Hippocampal formation (tissue), 2 donors: ENCODE measurements at regions not wholly inside any gene's neighbourhood (a gene's known extent, or its start where the extent isn't known, plus 50 kb on each side); places are given as distances from the start of the nearest gene placed in this dataset.

Experiments used
- DNase-seq, 2 donors: peaks; one replicate each; lab custom pipeline; 2025; lab: John Stamatoyannopoulos, UW

DNA sequence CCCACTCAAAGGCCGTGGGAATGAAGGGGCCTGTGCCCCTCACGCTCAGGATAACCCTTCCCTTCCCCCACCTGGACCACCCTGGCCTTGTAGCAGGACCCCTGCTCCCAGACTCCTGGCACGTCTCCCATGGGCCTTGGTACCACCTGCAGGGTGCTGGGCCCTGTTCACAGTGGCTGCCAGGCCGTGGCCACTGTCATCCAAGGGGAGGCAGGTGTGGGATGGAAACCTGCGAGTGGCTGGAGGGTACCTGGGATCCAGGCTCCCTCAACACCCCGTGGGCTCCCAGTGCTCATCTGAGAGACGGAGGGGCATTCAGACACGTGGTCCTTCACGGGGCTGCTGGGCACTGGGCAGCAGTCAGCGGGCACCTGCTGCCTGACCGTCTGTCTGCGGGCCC, 75.6 kb upstream of the CIBAR2 start:
- no peak for DNase-seq

DNA sequence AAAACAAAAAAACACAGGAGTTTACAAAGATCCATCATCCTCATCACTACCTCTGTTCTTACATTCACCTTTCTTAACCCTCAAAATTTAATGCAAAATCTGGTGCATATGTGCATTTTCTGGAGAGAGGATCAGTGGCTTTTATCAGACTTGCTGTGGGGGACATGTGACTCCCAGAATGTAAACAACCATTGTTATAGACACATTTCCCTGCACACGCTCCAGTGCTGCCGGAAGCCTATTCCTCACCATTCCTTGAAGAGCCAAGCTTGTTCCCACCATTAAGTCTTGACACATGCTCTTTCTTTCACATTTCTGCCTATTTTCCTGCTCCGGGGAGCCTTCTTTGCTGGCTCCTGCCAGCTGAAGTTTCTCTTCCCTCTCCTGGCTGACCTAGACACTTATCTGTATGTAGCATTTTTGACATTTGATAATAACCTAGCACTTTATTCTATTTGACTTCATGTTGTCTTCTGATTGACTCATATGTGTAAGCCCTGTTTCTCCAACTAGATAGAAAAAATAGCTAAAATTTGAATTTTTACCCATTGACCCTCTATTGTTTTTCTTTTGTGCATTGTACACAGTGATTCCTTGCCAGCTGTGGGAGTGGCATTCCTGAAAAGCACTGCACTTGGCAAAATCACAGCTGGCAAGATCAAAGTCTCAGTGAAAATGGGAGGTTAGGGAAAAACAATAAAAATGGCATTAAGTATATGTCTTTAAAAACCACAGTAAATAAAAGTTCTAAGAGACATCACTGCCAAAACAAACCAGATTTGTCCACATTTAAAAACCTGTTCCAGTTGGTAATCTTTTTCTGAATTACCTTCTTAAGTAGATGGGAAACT, 76.8 kb upstream of the CIBAR2 start:
- DNase-seq, result no peak

DNA sequence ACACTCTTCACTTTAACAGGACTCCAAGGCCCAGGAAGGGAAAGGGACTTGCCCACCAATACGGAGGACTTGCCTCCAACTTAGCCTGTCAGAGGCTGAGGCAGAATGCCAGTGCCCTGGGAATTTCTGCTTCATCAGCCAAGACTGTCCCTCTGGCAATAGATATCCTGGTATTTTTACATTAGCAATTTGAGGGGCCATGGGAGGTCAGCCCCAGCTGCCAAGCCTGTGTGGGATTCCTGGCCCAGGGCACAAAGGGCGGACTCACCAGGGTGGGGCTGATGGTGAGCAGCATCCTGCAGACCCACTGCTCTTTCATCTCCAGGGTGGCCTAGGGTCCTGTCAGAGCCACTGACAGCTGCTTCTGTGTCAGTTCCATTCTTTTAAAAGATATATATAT, 78.3 kb upstream of the CIBAR2 start:
- DNase-seq, result no peak

DNA sequence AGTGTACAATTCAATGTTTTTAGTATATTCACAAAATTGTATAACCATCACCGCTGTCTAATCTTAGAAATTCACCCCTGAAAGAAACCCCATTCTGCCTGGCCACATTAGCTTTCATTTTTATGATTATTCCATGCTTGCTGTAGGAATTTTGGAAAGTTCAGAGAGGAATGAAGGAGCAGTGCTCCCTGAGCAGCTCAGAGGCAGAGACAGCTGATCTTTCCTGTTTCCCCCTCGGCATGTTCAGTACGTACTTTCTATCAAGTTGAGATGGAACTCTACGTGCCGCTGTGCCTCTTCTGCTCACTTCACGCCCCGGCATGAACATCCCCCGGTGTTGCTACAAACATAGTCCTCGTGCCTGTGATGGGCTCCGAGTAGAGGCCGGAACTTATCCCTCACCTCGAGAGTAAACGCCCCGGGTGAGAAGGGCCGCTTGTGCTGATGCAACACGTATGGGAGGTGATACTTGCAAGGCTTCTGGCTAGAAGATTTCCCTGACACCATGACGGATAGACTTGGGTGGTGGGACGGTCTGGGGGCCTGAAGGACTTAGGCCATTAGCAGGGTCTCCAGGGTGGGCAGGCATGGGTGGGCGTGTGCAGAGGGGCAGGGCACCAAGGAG, 79.2 kb upstream of the CIBAR2 start:
- no peak for DNase-seq

DNA sequence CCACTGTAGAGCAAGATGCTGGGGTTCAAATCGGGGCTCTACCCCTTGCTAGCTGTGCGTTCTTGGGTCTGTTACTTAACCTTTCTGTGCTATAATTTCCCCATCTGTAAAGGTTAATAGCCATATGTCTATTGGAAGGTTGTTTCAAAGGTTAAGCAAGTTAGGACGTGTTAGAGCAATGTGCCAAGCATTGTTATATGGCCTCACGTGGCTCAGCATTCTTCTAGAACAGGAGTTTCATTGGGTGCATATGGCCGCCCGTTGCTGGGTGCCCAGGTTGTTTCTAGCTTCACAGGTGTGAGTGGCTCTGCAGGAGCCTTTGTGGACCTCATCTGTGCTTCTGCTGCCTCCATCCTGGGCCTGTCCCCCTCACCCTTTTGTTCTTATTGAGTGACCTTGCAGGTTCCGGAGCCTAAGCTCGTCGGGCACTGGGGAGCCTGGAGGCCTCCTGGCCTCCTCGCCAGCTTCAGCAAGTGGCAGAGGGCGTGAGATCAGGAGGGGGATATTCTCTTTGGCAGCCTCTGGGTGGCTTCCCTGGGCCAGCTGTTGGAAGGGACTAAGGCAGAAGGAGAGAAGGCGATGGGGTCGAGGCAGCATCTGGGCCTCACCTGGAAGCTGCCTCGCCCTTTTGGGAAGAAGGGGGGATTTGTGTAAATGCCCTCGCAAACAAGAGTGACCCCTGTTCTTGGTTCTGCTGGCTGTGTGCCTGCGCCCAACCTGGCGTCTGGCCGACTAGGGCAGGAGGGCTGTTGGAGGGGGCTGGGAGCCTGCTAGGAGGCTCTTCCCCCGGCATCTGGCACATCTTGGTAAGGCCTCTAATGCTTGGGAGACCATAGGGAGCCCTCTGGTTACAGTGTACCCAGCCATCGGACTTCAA, 80.2 kb upstream of the CIBAR2 start:
- DNase-seq, result no peak

DNA sequence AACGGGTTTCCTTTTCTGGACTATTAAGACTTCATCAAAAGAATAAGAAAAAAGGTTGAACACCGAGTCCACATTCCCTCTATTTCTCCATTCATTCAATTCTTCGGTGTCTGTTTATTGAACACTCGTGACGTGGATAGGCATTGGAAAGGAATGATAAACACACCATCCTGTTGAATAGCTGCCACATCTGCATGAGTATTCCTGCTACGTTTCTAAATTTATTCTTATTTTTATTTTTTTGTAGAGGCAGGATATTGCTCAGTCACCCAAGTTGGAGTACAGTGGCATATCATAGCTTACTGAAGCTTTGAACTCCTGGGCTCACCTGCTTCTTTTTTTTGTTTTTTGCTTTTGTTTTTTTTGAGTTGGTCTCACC, 80.8 kb upstream of the CIBAR2 start:
- no peak for DNase-seq

DNA sequence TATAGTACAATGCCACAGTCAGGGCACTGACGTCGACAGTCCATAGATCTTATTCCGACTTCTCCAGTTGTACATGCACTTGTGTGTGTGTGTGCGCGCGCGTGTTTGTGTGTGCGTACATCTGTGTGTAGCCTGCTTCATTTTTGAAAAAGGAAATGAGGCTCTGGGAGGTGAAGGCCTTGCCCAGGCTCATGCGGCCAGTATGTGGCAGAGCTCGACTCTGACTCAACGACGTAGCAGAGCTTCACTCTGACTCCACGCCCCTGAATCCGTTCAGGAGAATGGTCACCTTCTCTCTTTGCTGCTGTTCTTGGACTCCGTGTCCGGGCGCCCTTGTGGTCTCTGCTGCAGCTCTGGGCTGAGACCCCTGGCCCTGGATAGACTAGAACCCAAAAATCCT, 81.6 kb upstream of the CIBAR2 start:
- DNase-seq, result no peak

DNA sequence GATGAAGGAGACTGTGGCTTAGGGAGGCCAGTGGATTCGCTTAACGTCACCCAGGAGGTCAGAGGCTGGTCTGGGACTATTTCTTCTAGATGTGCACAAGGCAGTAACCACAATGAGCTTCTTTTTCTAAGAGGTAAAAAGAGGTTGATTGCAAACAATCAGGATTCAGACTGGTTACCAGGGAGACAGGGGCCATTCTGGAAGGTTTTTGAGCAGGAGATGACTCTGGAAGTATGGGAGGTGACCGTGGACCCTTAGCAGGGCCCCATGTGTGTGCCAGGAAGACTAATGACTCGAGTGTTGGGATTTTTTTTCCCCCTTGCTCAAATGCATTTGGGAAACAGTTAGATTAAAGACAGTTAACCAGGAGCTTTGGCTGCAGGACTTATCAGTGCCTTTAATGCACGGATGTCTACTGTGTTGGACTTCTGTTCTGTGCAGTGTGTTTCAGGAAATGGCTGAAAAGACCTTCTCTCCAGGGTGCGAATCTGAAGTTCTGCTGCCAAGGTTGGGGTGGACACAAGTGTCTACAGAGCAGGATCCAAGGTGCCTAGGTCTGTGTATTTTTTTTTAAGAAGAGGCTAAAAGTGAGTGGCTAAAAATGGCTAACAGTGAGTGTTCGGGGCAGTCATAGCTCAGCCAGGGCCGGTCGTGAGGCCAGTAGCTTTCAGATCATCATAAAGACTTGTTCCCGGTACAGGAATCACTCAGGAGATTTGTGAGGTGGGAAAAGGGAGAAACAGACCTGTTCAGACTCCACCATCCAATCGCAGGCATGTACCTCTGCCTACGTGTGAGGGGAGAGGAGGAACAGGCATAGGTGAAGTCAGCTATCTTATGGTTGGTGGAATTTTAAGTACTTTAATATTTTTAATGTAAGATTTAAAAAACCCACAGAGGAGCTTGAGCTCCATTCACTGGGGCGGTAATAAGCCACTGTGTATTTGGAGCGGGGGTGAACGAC, 82.3 kb upstream of the CIBAR2 start:
- no peak for DNase-seq

DNA sequence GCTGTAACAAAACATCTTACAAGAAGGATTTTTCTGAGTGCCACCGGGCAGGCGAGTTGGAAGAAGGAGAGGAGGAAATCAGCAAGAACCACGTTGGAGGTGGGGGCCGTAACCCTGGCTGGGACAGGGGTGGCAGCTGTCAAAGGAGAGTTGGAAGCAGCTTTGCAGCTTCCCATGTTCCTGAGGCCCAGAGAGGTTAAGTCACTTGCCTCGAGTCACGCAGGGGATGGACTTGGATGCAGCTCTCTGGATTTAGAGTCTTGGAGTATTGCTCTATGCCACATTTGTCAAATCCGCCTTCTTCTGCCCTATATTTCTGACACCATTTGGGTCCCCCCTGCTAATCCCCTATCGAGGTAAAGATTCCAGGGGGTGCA, 83.0 kb upstream of the CIBAR2 start:
- DNase-seq, result no peak

DNA sequence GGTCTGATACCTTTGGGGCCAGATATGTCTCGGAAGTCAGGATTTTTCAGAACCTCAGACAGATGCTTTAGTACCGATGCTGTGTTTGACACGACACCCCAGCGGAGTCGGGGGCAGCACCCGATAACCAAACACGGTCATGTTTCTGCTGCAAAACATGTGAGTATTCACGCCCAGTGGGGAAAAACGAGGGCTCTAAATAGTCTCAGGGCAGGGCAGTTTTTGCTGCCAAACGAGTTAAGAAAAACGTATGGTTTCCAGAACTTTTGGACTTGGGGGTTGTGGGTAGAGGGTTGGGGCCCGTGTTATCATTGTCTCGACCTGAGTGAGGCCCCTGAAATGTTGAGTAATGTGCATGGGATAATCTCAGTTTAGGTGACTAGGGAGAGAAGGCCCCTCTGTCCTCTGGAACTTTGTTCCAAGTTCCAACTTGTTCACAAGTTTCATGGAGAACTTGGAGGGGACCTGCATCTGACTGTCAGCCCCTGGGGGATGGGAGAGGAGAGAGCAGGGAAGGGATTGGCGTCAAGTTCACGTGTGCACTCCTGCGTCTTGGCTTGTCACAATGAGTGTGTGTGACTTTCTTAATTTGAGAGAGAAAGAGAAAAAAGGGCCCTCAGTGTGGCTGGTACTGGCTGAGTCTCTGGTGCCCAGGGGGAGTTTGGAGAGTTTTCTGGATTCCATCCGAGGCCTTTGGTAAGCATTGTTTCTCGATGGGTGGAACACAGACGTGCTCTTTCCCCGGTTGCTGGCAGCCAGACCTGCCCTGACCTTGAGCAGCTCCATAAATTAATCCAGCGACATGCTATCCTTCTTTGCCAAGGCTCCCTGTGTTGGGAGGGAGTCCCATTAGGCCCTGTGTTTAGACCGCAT, 83.9 kb upstream of the CIBAR2 start:
- no peak for DNase-seq

DNA sequence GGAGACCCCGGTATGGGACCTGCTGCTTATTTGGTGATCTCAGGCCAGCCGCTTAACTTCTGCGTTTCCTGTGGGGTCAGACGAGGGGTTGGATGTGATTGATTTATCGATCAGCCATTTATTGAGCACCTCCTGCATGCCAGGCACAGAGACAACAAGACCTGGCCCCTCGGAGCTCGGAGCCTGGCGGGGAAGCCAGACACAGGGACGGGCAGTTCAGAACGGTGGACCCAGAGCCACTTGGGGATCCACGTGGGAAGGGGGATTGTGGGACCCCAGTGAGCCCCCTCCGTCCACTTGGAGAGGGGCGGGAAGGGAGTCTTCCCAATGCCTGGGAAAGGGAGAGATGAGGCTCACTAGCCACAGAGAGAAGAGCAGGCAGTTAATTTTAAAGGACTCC, 84.7 kb upstream of the CIBAR2 start:
- no peak for DNase-seq

DNA sequence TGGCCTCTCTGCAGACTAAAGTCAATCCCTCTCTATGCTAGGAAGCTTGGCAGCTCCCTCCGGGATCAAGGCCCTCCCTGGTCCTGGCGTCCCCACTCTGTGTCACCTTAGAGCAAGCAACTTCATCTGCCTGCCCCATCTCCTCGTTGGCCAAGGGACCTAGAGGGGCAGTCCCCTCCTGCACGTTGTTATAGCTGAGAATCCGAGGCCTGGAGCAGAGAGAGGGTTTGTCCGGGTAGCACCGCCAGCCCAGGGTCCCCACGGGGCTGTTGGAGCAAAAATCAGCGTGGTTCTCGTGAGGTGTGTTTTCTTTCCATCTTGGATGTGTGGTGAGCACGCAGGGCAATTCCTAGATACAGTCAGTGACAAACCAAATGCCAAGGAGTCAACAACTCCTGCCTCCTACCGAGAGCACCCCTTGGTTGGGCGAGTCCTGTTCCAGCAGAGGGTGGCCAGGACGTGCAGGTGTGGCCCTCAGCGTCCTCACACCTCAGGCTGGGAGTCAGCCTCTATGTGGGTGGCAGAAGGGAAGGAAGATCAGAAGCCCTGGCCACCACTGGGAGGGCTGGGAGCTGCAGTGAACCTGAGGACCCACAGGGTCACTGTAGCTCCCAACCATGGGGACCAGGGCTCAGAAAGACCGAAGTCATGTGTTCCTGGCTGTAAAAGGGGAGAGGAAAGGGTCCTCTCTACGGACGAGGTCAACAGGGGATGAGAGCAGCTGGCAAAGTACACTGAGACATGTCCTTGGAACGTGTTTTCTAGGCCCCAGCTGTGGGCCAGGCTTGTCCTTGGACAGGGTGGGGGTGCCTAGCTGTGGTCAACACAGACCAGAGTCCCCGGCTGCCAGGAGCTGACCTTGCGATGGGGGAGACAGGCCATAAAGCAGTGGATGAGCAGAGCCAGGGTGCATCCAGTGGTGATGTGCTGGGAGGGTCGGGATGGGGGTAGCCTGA, 85.6 kb upstream of the CIBAR2 start:
- DNase-seq, result no peak

DNA sequence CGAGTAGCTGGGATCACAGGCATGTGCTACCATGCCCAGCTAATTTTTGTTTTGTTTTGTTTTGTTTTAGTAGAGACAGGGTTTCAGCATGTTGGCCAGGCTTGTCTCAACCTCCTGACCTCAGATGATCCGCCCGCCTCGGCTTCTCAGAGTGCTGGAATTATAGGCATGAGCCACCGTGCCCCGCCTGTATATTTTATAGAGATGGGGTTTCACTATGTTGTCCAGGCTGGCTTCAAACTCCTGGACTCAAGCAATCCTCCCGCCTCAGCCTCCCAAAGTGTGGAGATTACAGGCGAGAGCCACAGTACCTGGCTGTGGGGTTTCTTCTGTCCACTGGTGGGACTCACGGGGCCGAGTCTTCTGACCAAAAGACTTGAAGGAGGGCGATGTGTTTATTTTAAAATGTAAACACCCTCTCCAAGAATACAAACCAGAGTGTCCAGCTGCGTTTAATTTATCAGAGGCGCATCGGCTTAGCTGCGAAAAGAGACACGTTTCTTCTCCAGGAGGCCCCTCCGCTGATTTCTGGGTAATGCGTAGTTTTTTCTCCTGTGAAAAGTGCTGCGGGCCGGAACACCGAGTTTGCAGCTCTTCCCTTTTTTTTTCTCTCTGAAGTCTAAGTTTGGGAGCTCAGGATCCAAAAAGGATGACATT, 86.9 kb upstream of the CIBAR2 start:
- no peak for DNase-seq

DNA sequence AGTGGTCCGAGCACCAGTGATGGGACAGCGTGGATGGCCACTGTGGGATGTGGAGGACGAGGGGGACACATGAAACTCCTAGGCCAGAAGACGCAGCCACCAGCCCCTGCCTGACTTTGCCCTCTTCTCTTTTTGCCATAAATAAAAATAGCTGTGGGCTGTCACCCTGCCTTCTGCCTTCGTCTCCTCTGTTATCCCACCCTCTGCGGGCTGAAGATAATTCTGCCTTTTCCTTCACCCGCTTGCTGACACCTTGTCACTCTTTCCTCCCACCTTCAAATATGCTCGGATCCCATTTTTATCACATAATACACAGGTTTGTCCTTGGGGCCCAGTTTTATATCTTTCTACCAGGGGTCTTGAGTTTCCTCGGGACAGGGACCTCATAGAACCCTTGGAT, 87.6 kb upstream of the CIBAR2 start:
- no peak for DNase-seq

DNA sequence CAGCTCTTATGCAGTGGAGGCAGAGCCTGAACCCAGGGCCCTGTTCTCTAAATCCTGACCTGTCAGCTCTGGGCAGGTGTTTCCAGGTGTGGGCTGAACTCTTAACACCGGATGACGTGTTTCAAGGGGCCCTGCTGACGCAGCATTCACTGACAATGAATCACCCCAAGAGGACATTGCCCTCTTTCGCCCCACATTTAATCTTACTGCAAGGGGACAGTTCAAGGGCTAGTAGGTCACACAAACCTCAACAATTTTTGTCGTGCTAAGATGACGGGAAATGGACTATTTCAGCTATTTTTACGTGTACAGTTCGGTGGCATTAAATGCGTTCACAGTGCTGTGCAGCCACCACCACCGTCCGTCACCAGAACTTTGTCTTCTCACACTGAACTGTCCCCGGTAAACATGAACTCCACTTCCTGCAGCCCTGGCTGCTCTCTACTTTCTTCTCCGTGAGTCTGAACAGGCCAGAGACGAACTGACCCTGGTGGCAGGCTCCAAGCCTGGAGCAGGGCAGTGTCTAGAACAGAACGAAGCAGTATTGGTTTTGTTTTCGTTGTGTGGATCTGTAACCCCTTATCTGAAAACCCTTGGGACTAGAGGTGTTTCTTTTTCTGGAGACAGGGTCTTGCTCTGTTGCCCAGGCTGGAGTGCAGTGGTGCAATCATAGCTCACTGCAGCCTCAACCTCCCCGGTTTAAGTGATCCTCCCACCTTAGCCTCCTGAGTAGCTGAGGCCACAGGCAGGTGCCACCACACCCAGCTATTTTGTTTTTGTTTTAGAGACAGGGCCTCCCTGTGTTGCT, 88.4 kb upstream of the CIBAR2 start:
- DNase-seq, result no peak

DNA sequence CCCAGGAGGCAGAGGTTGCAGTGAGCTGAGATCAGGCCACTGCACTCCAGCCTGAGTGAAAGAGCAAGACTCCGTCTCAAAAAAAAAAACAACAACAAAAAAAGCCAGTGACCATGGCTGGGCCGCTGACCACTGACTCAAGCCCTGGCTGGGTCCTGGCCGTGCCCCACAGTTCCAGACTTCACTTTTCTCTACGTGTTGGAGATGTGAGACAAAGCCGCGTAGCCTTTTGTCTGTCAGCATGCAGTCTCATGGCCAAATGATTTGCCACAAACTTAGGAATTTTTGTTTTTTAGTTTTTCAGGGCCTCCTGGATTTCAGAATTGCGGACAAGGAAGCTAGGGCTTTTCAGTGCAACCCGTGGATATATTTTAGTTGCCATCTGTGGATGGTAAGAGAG, 89.3 kb upstream of the CIBAR2 start:
- no peak for DNase-seq

DNA sequence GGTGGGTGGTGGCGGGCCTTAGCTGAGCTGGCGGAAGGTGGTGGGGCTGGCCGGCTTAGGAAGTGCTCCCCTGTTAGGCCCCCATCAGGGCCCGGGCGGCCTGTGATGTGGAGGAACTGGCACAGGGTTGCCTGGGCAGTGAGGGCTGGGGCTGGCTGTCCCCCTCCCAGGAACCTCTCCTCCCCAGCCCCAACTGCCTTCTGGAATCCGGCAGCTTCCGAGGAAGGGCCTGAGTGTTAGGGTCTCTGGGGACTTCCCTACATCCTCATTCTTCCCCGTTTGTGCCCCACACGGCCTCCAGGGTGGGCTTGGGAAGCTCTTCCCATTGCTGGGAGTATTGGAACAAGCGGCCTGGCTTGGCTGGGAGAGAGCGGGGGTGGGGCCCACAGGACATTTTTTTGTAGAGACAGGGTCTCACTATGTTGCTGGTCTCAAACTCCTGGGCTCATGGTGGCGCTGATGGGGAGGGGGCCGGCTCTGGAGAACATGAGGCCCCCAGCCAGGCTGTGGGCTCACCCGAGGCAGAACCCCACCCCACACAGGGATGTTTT, 89.9 kb upstream of the CIBAR2 start:
- DNase-seq, result no peak
